HG03135 (cell line): ENCODE measurements at regions not wholly inside any gene's neighbourhood (a gene's known extent, or its start where the extent isn't known, plus 50 kb on each side); places are given as distances from the start of the nearest gene placed in this dataset.

Experiments
- ATAC-seq: cut with Tn5 transposase; IDR thresholded peaks from one replicate; pipeline ENCODE4 v1.9.1; 2021; ENCODE audit warnings: mild to moderate bottlenecking, moderate library complexity; ENCODE audit not compliant: unreplicated experiment

DNA sequence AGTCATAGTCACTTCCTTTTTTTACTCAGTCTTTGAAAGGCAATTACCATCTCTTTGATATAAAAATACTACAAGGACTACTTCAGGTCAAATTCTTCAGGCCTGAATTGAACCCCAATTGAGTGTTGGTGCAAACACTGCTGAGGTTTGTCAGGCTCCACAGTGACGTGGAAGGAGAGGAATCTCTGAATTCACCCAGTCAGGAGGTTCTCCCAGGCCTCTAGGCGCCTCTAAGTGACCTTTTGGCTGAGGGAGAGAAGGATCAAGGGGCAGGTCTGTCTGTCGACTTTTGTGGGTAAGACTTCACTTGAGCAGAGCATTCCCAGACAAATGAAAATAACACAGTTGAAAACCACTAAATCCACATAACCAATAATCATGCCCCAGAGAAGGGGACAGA is 227.6 kb upstream of the CHRNA7 start:
- ATAC-seq, result no peak

DNA sequence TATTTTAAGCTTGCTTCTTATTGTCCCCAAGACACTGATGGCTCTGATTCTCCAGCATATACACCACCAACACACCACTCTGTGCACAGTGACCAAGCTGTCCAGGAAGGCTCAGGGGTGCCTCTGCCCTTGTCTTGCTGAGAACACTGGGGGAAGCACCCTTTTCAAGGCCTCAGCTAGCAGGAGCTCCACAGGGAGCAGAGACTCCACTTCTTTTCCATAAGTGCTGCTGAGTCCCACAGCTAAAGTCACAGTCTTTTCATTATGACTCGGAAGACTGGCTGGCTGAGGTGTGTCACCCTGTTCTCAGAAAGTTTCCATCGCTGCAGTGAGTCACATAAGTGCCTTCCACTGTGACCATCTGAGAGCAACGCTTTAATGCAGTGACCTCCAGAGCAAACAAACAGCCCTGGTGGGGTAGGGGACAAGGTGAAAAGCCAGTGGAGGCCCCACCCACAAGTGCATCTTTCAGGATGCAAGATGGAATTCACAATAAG is 226.9 kb upstream of the CHRNA7 start:
- no peak for ATAC-seq

DNA sequence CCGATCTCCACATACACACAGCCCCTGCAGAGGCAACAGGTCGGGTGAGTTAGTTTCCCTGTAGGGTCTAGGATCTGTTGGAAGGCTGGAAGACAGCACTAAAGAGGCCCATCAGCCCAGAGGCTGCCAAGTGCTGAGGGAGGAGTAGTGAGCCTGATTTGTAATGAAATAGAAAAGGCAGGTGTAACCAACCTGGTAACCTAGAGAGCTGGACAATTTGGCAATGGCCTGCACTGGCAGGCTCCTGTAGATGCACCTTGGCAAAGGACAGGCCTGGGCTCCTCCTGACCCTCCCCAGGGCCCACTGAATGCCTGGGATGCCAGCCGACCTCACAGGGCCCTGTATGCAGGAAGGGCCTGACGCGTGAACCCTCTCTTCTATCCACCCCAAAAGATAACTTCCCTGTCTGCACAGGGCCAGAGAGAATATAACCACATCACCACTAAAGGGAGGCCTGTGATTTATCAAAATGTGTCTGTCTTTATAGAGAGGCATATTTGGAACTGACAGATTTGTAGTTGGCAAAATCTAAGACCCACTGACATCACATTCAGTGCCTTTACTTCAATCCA is 225.1 kb upstream of the CHRNA7 start:
- ATAC-seq, result no peak

GRCh38 chr15:31806106-31806505 is 224.2 kb upstream of the CHRNA7 start:
- no peak for ATAC-seq

DNA sequence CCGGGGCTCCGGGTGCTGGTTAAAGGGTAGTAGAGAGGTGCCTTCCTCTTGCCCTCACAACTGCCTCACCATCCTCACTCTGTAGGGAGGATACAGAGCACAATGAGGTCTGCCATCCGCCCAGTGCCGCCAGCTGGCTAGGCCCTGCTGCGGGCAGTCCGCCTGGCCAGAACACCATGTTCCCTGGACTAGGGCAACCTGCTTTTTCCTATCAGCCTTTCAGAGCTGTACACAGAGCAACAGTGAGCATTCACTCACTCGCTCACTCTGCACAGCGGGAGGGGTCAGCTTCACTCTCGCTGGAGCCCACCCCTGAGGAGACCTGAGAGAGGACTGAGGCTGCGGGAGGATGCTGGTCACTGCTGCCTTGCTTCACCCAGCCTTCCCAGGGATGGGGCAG is 218.7 kb upstream of the CHRNA7 start:
- no peak for ATAC-seq

DNA sequence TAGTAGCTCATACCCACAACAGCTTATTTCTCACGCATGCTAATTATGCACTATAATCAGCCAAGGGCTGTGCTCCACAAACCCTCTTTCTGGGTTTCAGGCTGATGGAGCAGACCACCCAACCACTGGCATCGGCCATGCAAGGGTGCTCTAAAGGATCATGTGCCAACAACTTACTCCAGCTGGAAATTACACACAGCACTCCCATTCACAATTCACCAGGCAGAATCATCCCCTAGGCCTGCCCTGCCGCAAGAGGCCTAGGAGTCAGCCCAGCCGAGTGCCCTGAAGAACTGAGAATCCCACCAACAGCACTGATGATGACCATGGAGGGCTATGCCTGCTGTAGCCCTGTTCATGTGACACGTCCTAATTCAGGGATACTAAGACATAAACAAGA is 216.2 kb upstream of the CHRNA7 start:
- no peak for ATAC-seq

DNA sequence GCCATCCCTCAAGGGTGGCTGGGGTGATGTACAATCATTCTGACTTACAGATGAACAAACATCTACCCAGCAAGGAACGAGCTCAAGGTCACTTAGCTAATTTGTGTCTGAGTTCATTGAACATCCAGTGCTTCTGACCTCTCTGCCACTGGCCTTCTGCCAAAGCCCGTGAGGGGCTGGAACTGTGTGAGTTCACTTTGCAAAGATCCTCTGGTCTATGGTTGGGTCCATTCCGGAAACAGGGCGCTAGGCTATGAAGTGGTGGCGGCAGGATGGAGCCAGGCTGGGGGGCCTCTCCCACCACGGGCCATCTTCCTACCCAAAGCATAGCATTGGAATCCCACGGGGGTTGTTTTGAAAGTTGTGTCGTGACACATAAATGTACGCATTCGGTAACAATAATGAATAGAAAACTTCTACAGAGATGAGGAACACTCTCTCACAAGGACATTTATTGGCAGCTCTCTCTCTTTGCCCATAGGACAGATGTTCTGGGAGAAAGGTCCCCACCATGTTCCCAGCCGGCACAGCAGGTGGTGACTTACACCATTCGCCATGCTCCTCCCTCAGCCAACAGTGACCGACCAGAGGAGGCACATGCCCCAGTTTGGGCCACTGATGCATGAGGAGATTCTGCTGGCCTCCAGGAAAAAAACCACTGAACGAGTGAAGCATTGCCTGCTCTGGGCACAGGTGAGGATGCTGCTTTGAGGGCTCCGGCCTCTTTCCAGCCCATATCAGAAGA is 214.7 kb upstream of the CHRNA7 start:
- ATAC-seq, result no peak

DNA sequence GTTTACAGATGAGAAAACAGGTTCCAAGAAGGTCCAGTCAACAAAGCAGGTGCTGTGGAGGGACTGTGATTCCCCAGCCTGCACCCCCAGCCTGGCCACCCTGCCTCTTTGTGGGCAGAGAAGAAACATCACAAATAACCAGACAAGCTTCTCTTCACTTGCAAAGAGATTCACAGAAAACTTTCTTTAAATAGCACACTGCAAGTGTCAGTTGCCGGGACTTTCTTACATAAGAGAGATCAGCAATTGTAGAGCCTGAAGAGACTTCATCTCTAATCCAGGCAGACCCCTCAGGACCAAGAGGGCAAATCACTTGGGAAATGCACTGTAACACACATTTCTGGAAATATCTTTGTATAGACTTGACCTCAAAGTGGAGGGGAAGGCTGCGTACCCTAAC is 207.9 kb upstream of the CHRNA7 start:
- no peak for ATAC-seq

GRCh38 chr15:31824024-31824423 is 206.3 kb upstream of the CHRNA7 start:
- no peak for ATAC-seq

- no peak for ATAC-seq
Measured at GRCh38 chr15:31828594-31828993, 201.7 kb upstream of the CHRNA7 start.

GRCh38 chr15:31830591-31830990 is 199.7 kb upstream of the CHRNA7 start:
- no peak for ATAC-seq

- ATAC-seq, result no peak
Measured at GRCh38 chr15:31831596-31831995, 198.7 kb upstream of the CHRNA7 start.

GRCh38 chr15:31834654-31835053 is 195.7 kb upstream of the CHRNA7 start:
- no peak for ATAC-seq

- no peak for ATAC-seq
Measured at GRCh38 chr15:31839388-31839787, 190.9 kb upstream of the CHRNA7 start.

DNA sequence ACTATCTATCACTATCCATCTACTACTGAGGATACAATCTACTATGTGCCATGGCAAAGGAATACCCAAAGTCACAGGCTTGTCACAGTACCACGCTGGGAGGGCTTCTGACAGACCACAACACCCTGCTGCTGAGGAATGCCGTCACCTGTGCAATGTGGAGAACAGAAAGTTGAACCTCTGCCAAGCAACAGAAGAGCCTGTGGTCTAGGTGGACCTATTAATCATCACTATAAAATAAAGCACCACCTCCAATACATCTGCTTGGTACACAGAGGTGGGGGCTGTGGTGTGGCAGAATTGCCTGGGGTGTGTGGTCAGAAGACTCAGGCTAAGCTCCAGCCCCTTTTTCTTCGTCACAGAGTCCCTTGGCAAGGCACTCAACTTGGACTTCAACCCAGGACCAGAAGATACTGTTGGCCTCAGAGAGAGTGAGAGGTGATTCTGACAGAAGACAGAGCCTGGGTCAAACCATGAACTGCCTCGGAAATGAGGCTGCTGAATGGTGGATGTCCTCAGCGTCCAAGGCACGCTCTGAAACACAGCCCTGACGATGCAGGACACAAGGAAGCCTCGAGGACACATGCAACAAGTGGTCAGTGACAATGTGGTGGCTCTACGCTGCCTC is 189.4 kb upstream of the CHRNA7 start:
- ATAC-seq, result no peak

DNA sequence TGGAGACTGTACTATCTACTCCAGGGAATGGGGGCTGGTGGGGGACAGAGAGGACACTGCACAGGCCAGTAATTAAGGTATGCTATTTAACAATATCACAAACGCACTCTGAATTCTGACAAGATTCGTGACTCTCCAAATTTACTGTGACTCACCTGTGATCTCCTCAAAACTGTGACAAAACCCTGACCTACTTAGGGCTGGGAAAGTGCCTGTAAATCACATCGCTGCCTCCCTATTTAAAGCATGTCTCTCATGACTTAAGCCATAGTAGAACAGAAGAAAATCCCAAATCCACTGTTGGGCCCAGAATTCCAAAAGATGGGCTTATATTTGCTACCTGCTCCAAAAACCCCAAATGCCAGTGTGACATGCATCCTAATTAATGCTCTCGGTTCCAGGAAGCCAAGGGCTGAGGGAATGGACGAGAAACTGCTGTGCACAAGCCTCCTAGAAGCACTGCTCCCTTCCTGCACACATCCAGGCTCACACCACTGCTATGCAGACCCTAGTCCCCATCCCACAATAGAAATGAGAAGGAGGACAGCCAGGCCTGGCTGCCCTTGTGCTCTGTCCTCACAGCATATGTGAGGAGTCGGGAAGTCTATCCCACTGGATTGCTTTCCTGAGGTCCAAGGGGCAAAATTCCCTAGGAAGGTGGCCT is 187.7 kb upstream of the CHRNA7 start:
- ATAC-seq, result no peak

DNA sequence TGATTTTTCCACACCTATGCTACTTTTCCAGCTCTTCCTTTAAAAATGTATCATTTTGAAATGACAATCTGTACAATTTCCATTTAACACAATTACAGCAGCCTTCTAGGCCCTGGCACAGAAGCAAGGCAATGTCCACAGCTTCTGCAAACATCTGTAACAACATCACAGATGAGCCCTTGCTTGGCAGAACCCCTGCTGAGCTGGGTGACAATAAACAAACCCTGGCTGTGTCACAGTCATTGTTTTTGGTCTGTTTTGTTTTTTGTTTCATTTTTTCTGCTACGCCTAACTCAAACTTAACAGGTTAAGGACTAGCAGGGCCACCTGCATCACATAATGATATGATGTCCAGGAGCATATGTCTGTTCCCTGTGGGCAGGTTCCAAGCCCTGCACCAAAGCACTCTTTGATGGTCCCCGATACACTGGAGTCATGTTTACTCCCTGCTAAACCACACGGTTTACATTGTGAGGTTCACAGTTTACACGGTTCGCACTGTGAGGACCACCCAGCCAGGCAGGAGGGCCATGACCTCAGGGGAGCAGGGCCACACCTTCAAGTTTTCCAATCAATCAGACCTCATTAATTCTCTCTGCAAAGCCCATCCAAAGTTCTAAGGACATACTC is 186.8 kb upstream of the CHRNA7 start:
- ATAC-seq, result no peak

GRCh38 chr15:31845791-31846190 is 184.5 kb upstream of the CHRNA7 start:
- no peak for ATAC-seq

- ATAC-seq, result no peak
Measured at GRCh38 chr15:31847961-31848360, 182.4 kb upstream of the CHRNA7 start.

DNA sequence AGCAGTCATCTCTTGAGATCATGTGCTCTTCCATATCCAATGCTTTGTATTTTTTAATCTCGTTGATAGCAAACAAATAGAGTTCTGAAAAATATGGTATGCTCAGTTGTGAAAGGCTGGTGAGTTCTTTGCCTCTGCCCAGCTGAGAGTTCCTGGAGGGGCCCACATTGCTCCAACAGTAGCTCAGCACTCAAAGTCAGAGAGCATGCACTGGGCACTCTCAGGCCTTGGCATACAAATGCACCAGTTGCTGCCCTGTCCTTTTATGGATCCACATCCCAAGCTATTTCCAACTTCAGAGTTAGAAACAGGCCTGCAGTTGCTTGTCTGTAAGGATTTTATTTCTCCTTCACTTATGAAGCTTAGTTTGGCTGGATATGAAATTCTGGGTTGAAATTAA is 181.7 kb upstream of the CHRNA7 start:
- no peak for ATAC-seq
